ENCODE measurements at regions not wholly inside any gene's neighbourhood (a gene's known extent, or its start where the extent isn't known, plus 50 kb on each side); places are given as distances from the start of the nearest gene placed in this dataset.
"Not testable (repeated sequence)": the region's sequence is repeated elsewhere in the genome, so short reads cannot be mapped to it uniquely, and the experiment has no call there.

DNA sequence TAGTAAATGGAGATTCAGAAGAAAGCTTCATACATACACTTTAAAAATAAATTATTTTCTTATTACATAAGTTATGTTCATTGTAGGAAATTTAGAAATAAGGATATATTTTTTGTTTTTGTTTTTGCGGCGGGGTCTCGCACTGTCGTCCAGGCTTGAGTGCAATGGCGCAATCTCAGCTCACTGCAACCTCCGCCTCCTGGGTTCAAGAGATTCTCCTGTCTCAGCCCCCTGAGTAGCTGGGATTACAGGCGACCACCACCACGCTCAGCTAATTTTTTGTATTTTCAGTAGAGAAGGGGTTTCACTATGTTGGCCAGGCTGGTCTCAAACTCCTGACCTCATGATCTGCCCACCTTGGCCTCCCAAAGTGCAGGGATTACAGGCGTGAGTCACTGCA, 71.7 kb upstream of the TSC22D2 start:
- TF ChIP-seq POLR2A (IDR thresholded peaks at IDR 0.05; ENCODE audit: low read depth, low read length); POLR2AphosphoS5 (IDR thresholded peaks at IDR 0.05; ENCODE audit: low read depth, low read length); TAF1 (IDR thresholded peaks at IDR 0.05; ENCODE audit: borderline replicate concordance, low read depth, low read length): not testable (repeated sequence)

All from GM12892 (cell line).